ENCODE measurements at regions not wholly inside any gene's neighbourhood (a gene's known extent, or its start where the extent isn't known, plus 50 kb on each side); places are given as distances from the start of the nearest gene placed in this dataset.

DNA sequence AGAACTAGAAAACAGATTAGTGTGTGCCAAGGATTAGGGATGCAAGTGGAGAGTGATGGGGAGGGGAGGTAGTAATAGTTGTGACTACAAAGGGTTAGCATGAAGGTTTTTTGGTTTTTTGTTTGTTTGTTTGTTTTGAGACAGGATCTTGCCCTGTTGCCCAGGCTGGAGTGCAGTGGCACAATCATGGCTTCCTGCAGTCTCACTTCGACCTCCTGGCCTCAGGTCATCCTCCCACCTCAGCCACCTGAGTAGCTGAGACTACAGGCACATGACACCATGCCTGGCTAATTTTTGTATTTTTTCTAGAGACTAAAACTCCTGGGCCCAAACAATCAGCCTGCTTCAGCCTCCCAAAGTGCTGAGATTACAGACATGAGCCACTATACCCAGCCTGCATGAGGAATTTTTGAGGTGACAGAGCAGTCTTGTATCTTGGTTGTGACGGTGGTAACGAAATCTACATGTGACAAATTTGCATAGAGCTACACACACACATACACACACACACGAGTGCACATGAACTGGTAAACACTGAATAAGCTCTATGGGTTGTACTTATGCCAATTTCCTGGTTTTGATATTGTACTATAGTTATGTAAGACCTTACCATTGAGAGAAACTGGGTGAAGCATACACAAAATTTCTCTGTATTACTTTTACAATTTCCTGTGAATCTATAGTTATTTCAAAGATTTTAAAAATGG lies 59.6 kb upstream of the TOM1L1 start:
- no peak overlapping the region for H3K4me3 ChIP-seq (ENCODE audit: low read length)
- DNase-seq (ENCODE audit: low read depth, low spot score): no peak

DNA sequence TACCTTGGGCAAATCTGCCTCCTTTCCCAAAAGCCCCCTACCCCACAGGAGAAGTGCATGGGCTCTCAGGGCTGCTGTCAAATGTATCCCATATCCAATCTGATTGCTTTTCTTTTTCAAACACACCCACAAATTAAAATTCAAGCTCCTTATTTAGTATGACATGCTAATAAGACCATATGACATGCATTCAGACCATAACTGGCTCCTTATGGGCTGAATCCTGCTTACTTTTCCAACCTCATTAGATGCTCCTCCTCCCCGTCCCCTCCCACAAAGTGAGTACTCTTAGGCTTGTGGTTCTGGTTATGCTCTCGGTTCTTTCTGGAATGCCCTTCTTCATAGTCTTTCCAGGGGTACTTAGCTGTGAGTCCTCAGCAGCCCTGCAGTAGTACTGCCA lies 59.0 kb upstream of the TOM1L1 start:
- no peak for DNase-seq (ENCODE audit: low read depth, low spot score)
- H3K4me3 ChIP-seq (ENCODE audit: low read length): no peak overlapping the region

GRCh38 chr17:54844233-54844632 lies 56.4 kb upstream of the TOM1L1 start:
- H3K4me3 ChIP-seq (ENCODE audit: low read length): no peak overlapping the region
- no peak for DNase-seq (ENCODE audit: low read depth, low spot score)

GRCh38 chr17:54848368-54848987 lies 52.2 kb upstream of the TOM1L1 start:
- no peak overlapping the region for H3K4me3 ChIP-seq (ENCODE audit: low read length)
- no peak for DNase-seq (ENCODE audit: low read depth, low spot score)

DNA sequence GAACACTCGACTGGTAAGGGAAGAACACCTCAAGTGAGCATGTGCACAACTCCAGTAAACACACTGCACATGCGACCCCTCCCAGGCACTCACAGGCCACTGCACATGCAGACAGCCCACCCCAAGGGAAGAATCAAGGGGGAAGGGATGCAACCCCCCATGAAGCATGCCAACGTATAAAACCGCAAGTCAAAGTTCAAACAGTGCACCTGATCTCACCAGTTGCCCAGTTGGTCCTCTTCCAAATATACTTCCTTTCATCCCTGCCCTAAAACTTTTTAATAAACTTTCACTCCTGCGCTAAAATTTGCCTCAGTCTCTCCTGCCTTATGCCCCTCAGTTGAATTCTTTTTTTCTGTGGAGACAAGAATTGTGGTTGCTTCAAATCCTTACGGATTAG lies 51.0 kb upstream of the TOM1L1 start:
- no peak overlapping the region for H3K4me3 ChIP-seq (ENCODE audit: low read length)
- no peak for DNase-seq (ENCODE audit: low read depth, low spot score)
